DMS114 treated with DMSO at 0.1 percent for 48 hours (cell line): ENCODE measurements at regions not wholly inside any gene's neighbourhood (a gene's known extent, or its start where the extent isn't known, plus 50 kb on each side); places are given as distances from the start of the nearest gene placed in this dataset.
"Not testable (repeated sequence)": the region's sequence is repeated elsewhere in the genome, so short reads cannot be mapped to it uniquely, and the experiment has no call there.

Experiments used
- DNase-seq: peaks from one replicate; lab custom pipeline; 2025; ENCODE audit not compliant: unreplicated experiment; lab: John Stamatoyannopoulos, UW

DNA sequence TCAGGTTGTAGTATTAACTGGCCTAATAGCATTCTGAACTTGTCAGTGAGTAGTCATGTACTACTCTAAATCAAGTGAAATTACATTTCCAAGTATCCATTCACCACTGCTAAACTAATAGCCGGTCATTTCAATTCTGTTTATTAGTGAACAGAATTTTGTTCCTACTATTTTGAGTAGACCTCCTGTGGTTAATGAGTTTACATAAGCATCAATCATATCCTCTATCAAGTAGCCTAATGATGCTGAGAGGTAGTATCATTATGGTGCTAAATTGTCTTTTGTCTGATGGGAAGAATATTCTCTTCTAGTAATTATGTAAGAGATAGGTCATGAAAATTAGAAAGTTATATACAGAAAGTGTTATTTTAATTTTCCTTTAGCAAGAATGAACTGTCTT, 602.8 kb downstream of the KCNT2 start:
- DNase-seq: no peak

DNA sequence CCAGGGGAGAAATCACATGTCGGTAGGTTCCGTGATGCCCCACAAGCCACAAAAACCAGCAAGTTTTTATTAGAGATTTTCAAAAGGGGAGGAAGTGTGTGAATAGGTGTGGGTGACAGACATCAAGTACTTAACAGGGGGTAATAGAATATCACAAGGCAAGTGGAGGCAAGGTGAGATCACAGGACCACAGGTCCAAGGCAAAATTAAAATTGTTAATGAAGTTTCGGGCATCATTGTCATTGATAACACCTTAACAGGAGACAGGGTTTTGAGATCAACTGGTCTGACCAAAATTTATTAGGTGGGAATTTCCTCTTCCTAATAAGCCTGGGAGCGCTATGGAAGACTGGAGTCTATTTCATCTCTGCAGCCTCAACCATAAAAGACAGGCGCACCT, 603.9 kb downstream of the KCNT2 start:
- DNase-seq: not testable (repeated sequence)

DNA sequence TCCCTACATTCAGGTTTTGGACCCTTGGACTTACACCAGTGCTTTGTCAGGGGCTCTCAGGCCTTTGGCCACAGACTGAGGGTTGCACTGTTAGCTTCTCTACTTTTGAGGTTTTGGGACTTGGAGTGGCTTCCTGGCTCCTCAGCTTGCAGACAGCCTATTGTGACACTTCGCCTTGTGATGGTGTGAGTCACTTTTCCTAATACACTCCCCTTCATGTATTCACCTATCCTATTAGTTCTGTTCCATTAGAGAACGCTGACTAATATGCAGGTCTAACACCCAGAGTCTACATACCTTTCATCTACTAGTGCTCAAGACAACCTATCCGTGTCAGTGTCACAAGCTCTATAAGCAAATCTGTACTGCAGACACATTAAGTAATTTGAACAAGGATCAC, 605.3 kb downstream of the KCNT2 start:
- no peak for DNase-seq

DNA sequence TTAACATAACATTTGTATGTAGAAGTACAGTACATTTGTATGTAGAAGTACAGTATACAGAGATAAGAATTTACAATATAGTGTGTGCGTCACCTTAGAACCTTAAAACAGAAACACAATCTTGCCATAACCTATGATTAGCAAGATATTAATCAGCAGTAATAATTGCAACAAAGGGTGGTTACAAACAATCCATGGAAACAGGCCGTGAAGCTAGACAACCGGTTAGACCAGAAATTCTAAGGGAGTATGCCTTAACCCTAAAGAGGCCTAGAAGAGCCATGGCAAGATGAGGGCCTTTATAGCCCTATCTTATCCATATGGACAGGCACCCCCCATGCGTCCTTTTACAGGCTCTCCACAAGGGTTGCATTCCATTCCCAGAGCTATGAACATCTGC, 605.9 kb downstream of the KCNT2 start:
- not testable (repeated sequence) for DNase-seq

DNA sequence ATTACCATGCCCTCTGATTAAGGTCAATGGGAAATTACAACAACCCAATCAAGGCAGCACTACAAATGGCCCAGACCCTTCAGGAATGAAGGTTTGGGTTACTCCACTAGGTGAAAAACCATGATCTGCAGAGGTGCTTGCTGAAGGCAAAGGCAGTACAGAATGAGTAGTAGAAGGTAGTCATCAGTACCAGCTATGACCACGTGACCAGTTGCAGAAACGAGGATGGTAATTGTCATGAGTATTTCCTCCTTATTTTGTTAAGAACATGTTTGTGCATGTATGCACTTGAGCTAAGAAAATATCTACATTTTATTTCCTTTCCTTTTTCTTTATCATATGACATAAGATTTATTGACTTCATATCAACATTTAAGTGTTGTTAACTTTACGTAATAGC, 607.1 kb downstream of the KCNT2 start:
- no peak for DNase-seq

DNA sequence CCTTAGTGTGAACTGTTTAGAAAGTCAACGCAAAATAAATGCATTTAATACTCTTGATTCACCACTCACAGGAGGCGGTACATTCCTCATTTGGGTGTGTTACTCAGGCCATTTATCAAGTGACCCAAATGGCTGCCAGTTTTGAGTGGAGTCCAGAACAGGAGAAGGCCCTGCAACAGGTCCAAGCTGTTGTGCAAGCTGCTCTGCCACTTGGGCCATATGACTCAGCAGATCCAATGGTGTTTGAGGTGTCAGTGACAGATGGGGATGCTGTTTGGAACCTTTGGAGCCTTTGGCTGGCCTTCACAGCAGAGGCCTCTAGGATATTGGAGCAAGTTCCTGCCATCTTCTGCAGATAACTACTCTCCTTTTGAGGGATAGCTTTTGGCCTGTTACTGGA, 609.2 kb downstream of the KCNT2 start:
- no peak for DNase-seq

DNA sequence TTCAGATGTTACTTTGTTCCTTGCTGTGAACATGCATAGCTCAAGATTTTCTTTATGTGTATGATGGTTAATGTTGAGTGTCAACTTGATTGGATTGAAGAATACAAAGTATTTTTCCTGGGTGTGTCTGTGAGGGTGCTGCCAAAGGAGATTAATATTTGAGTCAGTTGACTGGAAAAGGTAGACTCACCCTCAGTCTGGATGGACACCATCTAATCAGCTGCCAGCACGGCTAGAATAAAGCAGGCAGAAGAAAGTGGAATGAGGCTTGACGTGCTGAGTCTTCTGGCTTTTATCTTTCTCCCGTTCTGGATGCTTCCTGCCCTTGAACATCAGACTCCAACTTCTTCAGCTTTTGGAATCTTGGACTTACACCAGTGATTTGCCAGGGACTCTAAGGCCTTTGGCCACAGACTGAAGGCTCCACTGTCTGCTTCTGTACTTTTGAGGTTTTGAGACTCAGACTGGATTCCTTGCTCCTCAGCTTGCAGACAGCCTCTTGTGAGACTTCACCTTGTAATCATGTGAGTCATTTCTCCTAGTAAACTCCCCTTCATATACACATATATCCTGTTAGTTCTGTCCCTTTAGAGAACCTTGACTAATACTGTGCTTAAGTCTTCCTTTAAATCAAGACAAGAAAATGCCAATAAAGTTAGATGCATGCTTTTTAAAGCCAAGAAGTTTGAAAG, 626.6 kb downstream of the KCNT2 start:
- DNase-seq: no peak

DNA sequence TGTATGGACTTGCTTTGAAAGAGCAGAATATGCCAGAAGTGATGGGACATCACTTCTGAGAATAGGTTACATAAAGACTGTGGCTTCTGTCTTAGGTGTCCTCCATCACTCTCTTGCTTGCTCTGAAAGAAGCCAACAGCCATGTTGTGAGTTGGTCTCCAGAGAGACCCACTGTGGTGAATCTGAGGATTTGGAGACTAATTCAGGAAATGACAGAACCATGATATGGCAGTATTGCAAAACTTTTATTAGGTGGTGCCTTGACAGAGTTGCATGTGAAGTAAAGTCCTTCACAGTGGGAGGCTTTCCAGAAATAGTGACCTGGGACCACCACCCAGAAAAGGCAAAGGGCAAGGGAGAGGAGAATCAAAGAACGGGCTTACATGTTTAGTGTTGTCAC, 628.6 kb downstream of the KCNT2 start:
- no peak for DNase-seq

DNA sequence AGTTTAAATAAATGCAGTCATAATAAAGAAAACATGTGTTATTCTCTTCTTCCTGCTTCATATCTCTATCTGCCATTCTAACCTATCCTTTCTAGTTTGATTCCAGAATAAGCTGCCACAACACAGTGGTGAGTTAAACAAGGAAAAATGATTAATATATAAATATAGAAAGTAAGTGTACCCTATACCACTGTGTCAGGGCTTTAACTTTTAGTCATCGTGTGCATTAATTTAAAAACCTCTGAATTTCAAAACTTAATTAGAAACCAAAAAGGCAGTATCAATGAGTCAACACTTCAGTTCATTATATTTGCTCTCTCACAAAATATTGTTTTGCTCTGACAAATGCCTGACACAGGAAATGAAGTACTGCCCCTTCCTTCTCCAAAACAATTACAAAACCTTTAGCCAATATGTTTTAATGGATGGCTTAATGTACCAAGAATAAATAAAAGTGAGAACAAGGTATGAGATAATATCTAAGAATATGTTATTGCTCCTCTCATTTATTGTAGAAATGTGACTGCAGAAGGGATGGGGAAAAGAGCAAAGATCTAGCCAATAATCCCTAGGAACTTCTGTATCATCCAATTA, 634.8 kb downstream of the KCNT2 start:
- no peak for DNase-seq

DNA sequence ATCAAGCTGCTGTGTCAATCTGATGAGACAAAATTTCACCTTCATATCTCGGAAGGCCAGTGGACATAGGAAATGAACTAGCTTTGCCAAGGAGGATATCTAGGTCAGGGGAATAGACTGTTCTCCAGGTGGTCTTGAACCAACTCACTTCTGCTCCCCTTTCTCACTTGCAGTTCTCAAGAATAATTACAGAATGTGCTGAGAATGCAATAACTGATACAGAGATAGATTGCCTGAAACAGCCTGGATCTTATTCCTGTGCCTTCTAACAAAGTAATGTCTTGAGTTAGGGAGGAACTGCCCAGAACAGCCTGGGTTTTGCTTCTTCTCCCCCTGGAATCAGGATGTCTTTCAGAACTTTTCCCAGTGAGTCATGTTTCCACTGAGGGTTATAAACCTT, 636.7 kb downstream of the KCNT2 start:
- no peak for DNase-seq

DNA sequence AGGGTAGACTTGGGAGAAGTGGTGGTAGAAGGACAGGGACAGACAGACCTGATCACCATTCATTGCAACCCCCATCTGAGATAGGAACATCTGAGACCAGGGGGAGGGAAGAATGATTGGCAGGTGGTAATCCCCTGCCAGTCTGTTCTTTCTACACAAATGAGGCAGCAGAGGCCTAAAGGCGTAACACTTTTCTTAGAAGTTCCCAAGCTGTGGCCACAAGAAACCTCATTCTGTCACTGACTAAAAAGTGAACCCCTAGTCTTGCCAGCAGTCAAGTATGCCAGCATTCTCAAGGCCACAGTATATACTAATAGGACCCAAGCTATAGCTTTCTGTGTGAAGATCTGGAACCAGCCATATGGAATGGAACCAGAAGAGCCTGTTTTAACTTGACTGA, 638.0 kb downstream of the KCNT2 start:
- DNase-seq: no peak

DNA sequence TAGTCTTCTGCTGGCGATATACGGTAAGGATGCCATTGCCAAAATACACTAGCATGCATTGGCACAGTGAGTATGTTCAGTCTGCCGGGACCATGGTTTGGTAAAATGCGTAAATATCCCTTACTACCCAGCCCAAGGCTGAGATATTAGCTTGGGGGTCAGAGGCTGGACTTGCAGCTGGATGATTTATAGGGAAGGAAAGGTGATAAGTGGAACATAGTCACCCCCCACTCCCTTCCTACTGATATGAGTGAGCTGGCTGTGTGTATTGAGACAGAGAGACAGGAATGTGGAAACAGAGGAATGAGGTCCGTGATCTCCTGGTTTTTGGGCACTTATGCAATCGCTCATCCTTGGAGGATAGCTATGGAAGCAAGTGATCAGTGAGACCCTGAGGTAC, 642.8 kb downstream of the KCNT2 start:
- DNase-seq: no peak

DNA sequence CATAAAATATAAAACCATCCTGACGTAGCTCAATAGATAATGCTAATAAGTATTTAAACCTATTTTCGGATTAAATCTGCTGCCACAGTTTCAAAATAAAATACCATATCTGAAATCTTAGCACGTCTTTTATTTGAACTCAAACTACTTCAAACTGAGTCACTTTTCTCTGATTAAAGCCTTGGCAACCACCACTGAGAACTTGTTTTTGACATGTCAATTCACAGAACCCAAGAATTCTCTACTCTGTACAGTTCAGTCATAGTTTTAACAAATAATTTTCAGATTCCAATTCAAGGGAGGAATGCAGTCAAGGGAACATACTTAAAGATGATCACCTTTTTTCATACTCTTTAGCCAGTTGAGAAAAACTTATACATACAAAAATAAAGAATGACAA, 643.2 kb downstream of the KCNT2 start:
- no peak for DNase-seq

DNA sequence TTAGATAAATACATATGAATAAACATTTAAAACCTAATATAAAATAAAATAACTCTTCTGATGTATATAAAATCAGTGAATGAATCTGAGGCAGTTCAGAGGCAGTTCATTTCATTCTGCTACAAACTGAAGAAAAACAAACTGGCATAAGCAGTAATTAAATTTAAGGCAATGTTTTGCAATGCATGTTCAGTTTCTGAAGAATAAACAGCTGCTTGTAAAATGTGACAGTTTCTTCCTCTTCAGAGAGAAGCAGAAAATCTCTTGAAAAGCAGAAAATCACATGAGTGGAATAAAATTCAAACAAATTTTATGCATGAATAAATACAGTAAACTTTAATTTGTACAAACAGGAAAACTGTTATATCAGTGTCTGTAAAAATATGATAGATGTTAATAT, 643.7 kb downstream of the KCNT2 start:
- no peak for DNase-seq

DNA sequence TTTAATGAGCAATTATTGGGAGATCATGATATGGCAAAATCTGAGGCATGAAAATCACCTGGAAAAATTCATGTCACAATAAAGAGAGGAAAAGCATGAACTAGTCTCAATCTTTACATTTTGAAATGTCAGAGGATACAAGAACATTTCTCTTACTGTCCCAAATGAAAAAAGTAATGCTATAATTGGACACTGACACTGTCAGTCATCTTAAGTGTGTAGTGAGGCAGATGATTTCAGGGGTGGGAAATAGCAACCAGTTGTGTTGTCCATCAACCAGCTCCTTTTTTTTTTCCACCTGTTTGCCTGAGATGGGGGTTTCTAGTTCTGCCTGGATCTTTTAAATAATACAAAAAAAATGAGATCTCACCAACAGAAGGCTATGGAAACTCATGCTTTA, 646.2 kb downstream of the KCNT2 start:
- no peak for DNase-seq

DNA sequence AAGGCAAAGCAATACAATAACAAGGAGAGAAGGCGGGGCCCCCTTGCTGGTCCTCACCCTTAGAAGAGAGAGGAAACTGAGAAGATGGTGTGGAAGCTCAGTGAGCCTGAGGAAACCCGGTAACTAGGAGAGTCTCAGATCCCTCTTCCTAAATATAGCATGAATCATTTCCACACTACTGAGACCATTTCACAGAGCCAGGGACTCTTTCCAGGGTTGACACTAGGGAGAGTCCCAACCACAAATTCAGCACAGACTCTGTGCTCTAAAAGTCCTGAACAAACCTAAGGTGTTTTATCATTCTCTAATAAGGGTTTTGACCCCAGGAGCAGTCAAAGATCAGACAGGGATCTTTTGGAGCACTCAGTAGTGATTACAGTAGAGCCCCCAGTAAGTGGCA, 647.7 kb downstream of the KCNT2 start:
- no peak for DNase-seq

DNA sequence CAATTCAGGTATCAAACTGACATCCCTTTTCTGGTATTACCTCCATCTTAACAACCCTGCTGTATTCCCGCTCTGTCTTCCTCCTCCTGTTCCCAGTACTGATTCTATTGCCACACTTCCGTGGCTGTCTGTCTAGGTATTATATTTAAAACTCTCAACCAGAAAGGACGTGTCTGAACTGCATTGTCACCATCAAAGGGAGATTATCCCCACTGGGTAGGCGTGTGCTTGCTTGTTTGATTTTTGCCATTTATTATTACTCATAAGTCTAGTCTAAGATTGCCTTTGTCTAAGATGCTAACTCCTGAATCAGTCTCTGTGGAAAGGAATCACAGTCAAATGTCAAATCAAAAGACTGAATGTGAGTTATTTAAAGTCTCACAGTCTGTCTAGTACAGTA, 650.1 kb downstream of the KCNT2 start:
- DNase-seq: no peak

DNA sequence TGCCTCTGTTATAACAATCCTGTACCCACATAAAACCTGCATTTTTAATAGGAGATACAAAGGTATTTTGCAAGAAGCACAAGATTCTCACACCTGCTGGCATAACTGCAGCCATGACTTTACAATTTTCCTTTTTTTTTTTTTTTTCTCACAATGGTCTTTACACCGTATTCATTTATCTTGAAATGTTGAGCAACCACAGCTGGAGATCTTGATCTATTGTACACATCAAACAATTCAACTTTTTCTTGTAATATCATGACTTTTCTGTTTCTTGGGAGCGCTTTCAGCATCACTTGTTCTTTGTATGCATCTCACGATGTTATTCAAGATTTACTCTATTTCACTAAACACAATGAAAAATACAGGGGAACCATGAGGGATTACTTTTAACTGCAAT, 651.4 kb downstream of the KCNT2 start:
- no peak for DNase-seq

DNA sequence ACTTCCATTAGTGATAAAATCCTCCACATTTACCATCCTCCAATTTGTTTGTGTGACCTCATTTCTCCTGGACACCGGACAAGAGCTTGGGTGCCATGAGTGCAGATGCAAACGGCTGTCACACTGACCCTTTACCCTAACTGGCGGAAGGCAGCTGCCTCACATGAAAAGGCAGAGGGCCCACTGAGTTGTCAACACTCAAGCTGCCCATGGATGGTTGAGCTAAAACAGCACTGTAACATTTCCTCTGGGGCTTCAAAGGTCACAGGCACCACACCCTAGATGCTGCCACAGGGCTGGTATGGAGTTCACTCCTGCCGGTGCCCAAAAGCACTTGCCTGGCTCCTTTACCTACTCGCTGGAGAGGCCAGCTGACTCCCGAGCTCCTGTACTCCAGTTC, 653.4 kb downstream of the KCNT2 start:
- DNase-seq: no peak

DNA sequence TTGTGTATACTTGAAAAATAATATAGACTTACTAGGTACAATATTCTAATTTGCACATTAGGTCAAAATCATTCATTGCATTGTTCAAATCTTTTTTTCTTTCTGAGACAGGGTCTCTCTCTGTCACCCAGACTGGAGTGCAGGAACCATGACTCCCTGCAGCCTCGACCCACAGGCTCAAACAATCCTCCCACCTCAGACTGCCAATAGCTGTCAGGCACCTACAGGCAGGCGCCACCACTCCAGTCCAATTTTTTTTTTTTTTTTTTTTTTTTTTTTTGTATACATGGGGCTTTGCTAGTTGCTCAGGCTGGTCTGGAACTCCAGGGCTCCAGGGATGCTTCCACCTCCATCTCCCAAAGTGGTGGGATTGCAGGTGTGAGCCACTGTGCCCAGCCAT, 656.9 kb downstream of the KCNT2 start:
- DNase-seq: no peak

DNA sequence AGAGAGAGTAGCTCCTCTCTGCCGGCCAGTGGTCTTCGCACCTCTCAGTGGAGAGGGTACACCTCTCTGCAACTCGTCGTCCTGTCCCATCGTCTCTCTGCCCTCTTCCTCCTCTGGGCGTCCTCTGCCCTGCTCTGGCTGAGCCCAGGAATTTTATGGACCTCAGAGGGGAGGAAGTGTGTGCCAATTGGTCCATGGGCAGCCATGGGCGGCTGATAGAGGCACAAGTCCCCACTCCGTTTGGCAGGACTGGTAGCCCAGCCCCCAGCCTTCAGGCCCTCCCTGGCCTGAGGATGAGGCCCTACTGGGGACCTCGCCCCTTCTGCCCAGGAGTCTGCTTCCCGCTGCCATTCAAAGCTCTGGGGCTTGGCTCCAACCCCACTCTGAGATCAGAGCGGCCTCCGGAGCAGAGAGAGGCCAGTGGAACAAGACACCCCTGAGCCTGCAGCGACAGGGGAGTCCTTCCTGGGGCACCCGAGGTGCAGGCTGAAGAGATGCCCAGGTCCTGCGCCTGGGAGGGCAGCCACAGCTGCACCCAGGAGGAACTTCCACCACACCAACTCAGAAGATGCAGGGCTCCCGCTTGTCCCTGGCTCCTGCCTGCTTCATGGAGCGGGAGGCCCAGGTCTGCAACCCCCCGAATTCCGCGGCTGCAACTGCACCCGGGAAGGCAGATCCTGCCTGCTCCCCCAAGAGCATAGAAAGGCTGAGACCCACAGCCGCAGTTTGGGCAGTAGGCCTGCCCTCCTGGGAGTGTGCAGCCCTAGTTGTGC, 659.9 kb downstream of the KCNT2 start:
- DNase-seq: no peak

DNA sequence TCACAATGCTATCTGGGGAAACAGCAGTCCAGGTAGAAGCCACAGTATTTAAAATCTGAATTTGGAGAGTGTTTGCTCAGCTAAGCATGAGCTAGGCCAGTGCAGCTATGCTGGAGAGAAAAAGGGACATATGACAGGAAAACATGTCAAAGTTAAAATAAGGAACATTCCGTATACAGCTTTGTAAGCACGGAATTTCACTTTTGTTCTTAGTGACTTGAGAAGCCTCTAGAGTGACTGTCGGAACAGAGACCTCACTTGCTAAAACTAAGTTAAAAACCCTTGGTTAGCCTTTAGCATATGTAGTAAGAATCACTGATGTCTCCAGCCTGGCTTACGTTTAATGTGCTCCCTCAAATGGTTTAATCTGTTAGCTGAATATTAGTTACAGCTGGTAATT, 661.7 kb downstream of the KCNT2 start:
- no peak for DNase-seq

DNA sequence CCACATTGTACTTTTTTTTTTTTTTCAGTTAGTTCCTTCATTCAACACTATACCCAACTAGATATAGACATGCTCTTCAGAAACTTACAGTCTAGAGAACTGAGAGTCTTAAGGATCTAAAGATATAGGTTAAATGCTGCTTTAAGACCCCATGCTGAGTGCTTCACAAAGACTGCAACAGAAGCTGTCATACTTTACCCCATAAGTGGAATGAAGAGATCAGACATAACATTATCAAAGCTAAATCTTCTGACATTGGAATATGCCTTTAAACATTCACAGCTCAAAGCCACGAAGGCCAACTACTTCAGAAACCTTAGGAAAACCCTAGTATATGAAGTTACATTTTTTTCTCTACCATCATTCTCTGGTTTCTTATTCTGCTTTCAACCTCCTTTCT, 666.4 kb downstream of the KCNT2 start:
- no peak for DNase-seq
